Right forelimb (tissue), 1 donor: ENCODE measurements at regions not wholly inside any gene's neighbourhood (a gene's known extent, or its start where the extent isn't known, plus 50 kb on each side); places are given as distances from the start of the nearest gene placed in this dataset.
A peak's percentile ranks its signal among the peaks of the same experiment; 100 is the strongest.

Source experiments
- DNase-seq: peaks from one replicate; pipeline ENCODE4 v3.0.0-alpha.2; 2018

DNA sequence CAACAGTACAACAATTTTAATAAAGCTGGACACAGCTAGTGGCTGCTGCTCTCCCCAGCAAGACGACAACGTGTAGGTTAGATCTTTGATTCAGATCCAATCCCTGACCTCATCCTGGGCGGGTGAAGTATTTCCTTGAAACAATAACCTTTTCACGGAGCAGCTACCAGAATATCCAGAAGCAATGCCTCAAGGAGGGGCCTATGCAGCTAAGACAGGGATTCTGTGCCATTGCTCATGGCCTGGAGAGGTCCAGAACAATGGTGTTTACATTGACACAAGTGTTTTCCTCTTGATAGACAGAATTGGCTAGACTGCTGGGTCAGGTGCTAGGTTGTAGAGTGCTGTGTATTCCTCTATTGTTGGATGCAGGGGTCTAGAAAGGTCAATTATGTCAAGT is 520.1 kb downstream of the BCL11A start:
- no peak for DNase-seq

DNA sequence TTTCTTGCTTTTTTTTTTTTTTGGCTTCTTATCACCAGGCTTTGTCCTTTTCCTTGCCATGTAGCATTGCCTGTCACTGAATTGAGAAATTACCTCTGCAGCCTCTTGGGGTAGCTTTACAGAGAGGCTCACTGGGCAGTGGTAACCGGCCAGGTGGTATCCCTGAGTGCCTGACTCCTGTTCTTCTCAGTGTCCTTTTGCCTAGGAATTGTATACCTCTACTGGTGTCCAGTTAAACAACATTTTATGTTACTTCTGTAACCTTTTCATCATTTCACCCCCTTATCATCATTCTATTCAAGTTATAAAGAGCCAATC is 523.9 kb downstream of the BCL11A start:
- no peak for DNase-seq

DNA sequence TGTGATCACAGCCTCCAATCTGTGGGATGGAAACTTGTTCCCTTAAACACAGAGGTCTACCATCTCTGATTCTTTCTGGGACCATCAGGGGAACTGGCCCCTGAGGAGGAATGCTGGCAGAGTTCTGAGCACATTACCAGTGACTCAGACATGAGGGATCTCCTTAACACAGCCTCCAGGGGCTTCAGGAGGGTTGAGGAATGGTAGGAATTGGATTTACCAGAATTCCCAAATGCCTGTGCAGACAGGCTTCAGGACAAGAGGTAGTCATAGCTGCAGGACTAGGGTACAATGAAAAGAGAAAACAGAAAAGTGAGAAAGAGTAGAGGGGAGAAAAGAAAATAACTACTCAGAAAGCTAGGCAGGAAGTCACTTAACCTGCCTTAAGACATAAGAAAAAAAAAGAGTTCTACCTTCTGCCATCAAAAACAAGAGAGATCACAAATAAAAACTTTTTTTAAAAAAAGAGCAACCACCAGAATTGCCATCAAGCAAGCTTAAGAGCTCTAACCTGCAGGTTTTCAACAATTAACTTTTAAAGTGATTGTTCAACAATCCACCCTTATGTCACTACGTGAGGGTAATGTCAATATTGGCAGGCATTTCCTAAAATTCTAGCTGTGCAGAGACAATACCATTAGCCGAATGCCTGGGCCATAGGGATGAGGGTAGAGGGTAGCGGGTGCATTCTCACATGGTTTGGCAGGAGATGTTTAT is 524.4 kb downstream of the BCL11A start:
- no peak for DNase-seq

DNA sequence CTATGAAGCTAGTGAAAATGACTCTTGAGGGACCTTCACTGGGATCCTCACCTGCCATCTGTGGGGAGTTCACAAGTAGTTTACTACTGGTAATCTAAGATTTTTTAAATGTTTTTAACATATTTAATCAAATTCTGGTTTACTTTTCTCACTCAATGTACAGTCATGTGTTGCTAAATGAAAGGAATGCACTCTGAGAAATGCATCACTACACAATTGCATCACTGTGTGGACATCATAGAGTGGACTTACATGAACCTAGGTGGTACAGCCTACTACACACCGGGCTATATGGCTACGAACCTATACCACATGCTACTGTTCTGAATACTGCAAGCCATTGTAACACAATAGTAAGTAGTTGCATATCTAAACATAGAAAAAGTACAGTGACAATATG is 528.0 kb downstream of the BCL11A start:
- no peak for DNase-seq

DNA sequence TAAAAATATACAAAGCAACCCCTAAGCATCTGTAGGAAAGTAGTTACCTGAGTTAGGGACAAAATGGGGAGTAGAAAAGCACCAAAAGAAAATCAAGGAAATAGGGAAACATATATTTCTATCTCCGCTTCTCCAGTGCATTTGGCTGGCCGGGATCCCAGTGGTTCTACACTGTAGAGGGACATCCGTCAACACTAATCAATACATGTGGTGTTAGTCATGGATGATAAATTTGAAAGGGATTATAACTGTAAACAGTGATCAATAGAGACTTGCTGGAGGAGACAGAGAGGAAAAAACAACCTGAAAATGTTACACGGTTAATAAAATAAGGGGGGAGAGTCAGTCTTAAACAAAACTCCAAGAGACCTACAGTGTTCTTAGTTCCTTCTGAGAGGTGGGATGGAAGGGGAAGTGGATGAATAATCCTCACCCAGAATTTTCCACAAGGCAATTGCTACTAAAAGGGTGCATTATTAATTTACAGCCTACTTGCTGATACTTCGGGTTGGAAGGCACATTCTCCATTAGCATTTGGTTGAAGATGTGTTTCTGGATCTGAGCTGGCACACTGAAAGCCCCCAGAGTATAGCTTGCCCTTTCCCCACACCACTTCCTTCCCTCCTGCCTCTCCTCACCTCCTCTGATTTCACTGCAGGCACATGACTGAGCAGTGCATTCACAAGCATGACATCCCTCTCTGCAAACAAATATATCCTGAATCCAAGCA is 530.0 kb downstream of the BCL11A start:
- no peak for DNase-seq

DNA sequence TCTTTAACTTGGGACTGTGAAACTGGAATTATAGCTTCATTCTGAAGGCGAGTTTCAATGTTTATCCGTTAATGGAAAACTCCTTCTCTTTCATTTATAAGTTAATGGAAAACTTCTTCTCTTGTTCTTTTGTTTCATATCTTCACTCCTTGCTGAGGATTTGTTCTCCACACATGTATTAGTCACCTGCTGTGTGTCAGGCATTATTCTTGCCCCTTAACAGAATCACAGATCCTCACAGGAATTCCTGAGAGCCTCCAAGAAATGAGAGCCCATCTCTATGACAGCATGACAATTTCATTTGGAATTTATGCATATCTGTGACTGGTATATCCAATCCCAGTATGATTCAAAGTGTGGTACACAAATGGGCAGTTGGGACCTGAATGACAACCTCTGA is 545.8 kb downstream of the BCL11A start:
- DNase-seq: no peak

DNA sequence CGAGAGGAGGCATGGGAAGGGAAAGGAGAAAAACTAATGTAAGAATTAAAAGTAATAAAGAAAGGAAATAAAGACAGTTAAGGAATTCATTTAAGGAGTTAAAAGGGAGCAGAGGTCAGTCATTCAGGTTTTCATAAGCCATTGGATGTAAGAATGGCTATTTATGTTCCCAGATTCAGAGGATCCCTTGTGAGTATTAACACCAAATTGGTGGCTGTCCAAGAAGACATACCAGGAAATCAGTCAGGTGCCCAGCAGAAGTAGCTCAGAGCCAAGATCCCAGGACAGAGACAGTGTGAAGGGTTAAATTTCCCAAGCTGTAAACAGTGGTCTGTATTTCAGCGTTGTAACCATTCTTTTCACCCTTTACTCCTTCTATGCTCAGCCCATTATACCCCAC is 550.4 kb downstream of the BCL11A start:
- no peak for DNase-seq

DNA sequence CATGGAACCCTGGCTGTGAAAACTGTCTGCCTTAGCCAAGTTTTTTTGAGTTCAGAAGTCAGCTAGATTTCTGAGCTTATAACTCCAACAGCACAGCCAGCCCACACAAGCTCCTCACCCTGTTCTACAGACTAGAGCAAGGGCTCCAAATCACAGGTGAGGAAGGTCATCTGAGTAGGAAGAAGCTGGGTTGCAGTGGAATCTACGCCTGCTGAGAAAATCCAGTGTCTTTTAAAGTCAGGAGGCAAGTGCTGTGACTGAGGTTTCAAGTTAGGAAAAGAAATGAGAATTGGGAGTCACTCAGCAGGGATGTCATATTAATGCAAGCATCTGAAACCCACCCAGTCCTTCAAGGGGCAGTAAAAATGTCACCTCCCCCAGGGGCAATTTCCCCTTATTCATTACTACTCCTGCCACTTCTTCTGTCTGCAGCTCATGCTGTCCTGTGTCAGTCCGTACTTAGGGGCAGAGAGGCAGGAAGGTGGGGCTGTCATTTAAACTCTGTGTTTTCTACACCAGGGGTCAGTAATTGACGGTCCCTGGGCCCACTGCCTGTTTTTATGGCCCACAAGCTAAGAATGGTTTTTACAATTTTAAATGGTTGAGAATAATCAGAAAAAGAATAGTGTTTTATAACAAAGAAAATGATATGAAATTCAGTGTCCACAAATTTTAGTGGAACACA is 551.1 kb downstream of the BCL11A start:
- no peak for DNase-seq

DNA sequence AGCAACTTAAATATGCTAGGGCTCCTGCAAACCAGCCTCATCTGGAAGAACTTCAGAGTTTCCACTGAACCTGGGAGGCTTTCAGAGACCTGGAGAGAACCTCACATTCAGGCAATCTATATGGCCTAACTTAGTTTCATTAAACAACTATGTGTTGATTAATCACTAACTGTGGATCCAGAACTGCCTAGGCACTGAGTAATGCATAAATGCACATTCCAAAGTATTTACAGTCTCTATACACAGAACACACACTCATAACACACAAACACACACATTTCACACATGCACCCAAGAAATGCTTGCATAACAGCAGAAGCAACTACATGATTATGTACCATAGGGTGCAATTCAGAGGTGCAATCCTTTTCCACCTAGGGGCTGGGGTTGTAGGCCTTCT is 552.8 kb downstream of the BCL11A start:
- no peak for DNase-seq

DNA sequence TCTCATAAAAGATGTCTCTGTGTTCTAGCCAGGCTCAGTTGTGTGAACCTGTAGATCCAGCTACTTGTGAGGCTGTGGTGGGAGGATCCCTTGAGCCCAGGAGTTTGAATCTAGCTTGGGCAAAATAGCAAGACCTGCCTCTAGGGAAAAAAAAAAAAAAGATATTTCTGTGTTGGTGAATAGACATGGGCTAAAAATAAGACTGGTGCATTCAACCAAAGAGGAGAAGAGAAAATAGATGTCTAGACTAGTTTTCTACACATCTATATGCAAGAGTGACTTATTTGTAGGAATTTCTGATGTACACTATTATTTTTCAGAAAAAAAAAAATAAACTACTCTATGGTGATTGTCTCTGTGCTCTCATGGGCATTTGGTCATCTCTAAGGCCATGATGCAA is 555.1 kb downstream of the BCL11A start:
- DNase-seq: no peak

DNA sequence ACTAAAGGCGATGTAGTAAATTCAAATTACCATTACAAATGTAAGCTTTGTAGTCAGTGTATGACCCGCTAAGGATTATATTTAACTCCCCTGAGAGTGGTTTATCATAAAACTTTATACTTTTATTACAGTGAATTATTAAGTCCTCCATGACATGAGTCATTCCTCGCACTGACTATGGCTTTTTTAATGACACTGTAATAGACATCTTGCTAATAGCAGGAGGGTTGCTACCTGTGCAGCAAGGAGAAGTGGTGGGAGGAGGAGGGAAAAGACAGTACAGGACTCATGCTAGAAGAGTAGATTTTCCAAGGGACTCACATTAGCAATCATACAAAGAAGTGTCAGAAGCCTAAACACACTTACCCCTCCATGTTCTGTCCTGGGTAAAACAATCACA is 556.1 kb downstream of the BCL11A start:
- no peak for DNase-seq

DNA sequence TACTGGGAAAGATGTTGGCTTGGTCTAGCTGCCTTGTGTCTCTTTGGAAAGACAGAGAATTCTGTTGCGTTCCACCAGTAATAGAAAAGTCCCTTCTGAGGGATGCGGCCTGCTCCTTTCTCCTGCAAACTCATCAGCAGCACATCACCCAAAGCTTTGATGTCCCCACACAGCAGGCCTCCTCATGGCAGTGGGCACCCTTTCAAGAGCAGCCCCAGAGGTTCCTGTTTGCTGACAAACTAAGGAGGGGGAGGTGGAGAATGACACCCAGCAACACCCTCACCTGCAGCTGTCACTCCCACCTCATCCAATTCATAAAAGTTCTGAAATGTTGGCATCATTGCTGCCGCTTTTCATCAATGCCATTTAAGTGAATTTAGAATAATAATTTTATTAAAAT is 556.6 kb downstream of the BCL11A start:
- no peak for DNase-seq

DNA sequence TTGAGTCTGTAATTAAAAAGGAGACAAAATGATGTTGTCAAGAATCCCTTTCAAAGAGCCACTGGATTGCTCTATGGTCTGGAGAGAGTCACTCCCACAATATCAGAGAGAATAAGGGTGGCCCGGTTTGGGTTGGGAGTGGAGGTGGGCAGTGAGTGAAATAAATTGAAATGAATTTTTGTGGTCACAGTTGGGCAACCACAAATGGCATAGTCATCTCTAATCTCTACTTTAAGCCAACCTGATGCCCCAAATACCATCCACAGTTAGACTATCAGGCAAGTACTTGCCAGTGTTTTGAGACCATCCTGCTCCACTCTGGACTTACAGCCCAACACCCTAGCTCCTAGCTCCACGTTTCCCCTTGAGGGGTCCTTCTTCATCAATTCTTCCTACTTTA is 559.7 kb downstream of the BCL11A start:
- no peak for DNase-seq

DNA sequence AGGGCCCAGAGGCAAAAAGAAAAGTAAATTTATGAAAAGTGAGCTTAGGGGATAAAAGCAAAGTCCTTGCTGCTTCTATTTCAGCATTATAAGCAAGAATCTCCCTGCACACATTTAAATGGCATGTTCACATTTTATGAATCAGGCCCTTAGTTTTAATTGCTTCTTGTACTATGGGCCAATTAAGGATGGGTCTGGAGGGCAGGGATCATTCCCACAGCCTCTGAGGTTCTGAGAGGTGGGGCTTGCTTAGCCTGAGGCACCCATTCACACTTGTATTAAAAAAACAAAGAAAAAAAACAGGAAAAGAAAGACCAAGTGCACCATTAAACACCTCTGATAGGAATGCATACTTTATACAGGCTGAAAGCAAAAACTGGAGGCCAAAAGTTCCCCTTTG is 565.1 kb downstream of the BCL11A start:
- no peak for DNase-seq

DNA sequence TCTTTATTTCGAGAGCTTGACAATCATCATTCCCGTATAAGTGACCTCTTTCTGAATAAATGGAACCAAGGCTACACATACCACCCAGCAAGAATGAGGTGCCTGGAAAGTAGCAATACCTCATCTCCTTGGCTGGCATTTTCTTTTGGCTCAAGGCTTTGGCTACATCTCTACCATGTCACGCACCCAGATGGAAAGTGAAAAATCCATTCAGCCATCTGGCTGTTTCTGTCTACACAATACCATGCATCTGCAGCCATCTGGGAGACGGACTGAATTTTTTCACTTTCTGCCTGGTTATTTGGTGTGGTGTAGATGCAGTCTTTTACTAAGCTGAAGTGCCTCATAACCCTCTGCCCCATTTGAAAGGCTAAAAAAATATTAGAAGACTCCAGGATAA is 566.9 kb downstream of the BCL11A start:
- DNase-seq: no peak

DNA sequence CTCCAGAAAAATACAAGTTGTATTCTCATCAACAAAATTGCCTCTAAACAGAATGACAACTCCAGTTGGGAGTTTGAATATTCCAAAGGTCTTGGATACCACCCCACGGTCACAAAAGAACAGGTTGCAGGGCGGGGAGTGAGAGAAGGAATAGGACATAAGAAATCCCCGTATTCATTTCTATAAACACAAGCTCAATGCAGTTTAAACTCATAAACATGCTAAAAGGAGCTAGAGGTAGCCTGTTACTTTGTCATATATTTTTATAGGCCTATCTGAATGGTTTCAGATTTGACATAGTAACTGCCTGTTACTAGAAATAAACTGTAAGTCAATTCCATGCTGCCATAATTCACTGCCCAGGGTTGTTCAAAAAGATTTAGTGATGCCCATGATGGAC is 567.5 kb downstream of the BCL11A start:
- DNase-seq: no peak

DNA sequence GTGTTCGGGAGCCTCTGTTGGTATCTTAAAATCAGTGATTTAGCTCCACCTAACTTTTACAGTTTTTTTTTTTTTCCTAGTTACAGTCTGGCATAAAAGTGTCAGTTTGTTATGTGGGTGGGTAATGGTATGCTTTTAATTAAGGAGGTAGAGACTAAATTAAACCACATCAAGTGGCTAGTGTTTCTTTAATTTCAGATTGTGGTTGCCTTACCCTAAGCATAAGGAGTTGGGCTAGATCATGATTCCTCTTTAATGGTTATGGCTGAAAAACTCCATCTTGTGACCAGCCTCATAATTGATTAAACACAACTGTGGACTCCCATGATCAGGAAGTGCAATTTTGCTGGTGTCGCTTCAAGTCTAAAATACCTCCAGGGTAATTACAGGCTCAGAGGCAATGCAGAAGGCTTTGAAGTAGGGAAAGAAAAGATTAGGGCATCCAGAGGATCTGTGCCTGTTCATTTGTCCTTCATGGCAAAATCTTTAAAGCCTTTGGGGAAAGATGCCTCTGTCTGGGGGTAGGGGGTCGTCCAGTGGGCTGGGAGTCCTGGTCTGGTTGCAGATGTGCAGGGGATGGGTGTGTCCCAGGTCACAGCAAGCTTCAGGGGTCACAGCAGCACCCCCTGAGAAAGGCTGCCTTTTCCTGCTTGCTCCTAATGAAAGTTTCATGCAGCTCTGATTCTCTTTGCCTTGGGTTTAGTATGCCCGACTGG is 579.2 kb downstream of the BCL11A start:
- no peak for DNase-seq

DNA sequence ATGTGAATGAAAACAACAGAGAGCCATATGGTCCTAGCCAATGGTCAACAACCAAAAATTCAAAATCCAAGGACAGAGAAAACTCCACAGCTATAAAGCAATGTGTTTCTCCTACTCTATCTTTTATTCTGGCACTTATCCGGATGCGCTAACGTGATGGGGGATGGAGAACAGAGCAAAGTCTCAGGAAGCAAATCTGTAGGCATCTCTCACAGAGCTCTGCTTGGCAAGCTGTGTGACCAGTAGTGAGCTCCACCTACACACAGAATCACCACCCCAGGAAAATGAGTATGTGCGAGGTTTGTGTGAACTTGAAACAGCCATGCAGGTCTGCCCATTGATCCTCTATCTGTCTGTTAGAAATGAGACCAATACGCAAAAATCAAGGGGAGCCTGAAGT is 584.3 kb downstream of the BCL11A start:
- DNase-seq: no peak

DNA sequence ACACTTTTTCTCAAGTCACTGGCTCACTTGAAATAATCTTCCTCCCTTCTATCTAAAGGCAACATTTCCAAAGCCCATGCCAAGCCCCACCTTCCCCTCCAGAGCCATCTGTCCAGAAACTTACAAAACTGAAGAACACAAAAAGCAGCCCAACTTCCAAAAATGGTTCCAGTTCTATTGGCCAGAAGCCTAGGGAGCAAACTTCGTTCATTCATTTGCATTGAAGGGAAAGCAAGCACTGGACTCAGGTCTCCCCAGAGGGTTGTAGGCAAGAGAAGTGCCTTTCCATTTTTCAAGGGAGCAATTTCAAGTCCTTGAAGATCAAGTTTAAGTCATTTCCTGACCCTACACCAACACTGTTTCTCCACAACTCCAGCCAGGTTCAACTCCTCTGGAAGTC is 585.0 kb downstream of the BCL11A start:
- peak; percentile 47 for DNase-seq

DNA sequence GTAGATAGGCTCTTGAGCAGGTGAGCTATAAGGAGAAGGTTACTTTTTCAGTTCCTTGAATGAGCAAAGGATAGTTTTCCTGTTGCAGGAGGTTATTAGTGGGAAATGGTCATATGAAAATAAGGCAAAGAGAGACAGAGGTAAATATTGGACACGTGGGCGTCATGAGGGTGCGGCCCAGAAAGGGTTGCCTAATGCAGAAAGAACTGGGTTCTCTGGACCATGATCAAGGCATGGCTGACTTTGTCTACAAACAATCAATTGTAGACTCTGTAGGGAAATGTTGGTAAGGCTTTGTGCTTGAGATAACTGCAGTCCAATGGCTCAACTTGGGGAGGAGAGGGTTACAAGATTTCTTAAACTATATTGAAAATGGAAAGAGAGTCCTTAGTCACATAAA is 585.8 kb downstream of the BCL11A start:
- no peak for DNase-seq

DNA sequence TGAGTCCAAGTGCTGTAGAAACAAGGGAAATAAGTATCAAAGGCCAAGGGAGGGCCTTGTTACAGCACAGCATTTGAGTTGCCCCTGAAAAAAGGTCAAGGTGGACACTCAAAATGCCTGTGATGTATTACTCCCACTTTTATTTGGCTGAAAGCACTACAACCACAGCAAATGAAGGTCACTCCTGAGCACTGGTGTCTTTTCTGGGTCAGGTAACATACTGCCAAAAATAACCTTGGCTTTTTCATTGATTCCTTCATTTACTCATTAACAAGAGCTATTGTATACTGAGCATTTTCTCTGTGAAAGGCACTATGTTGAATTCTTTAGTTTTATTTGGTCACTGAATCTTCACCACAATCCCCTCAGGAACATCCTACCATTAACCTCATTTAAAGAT is 590.3 kb downstream of the BCL11A start:
- no peak for DNase-seq

DNA sequence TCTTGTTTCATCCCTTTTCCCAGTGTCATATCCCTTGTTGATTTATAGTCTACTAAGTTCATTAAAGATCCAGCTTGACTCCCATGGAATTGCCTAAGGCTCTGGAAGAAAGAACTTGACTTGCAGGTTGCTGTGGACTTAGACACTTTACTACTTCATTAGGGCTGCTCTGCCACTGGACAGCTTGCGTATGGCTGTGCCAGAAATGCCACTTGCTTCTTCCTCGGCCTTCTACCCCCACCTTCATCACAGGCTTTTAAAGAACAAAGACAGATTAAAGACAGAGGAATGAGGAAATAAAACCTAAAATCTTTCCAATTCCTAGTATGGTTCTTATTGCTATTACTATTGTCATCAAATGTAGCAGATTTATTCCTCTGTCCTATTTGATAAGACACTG is 591.7 kb downstream of the BCL11A start:
- no peak for DNase-seq

DNA sequence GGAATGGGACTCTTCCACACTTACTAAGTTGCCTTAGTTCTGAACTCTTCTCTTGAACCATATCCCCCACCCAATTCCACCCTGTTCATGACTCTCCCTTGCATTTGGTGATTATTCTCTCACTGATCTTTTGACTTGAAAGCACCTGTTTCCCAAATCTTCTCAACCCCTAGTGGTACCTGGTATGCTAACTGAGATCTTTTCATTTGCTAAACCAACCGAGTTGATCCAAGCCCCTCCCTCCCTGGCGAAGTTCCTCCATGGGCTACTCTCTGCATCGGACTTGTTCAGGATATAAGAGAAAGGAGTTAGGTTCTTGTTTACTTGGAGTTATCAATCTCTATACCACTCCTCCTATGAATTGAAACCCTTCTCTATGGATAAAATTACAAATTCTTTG is 593.5 kb downstream of the BCL11A start:
- no peak for DNase-seq

DNA sequence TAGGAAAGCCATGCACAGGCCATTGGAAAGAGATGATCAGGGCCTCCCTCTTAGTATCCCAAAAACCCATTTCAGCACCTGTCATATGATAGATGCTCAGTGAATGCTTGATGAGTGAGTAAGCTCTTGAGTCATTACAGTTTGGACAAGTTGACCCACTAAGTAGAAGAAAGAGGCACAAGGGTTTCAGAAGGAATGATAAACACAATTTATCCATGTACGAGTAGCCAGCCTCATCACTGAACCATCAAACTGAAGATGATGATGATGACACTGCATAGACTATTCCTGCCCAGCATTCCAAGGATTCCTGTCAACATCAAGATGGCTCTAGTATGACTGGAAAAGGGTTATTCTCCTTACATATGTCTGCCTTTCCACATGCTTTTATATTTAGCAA is 596.0 kb downstream of the BCL11A start:
- DNase-seq: no peak
